ENCODE measurements at regions not wholly inside any gene's neighbourhood (a gene's known extent, or its start where the extent isn't known, plus 50 kb on each side); places are given as distances from the start of the nearest gene placed in this dataset.
"Not testable (repeated sequence)": the region's sequence is repeated elsewhere in the genome, so short reads cannot be mapped to it uniquely, and the experiment has no call there.

GRCh38 chr10:28875549-28876081 lies 198.3 kb downstream of the BAMBI start:
- Mint-ChIP-seq H3K9me3 (no peaks in the 10 kb centered on the region), H3K36me3 (ENCODE audit: low read depth) (no peaks in the 10 kb centered on the region), H3K27ac (no peak overlapping the region), H3K4me1 (ENCODE audit: low read depth) (peaks cover 6% of the 10 kb centered on the region), H3K4me3 (no peak overlapping the region), H3K27me3 (peaks cover 4% of the 10 kb centered on the region)
- intact Hi-C loops (cut with micrococcal nuclease), result no loop called here

- Mint-ChIP-seq H3K4me3 (no peak overlapping the region), H3K27me3 (peaks cover 6% of the 10 kb centered on the region), H3K9me3 (no peaks in the 10 kb centered on the region), H3K4me1 (ENCODE audit: low read depth) (no peaks in the 10 kb centered on the region), H3K36me3 (ENCODE audit: low read depth) (no peaks in the 10 kb centered on the region), H3K27ac (no peak overlapping the region)
- intact Hi-C loops (cut with micrococcal nuclease), result no loop called here
Measured at GRCh38 chr10:28878236-28878970, 201.1 kb downstream of the BAMBI start.

- Mint-ChIP-seq H3K36me3 (ENCODE audit: low read depth) (no peaks in the 10 kb centered on the region), H3K27ac (no peak overlapping the region), H3K9me3 (no peaks in the 10 kb centered on the region), H3K27me3 (peaks cover 6% of the 10 kb centered on the region), H3K4me1 (ENCODE audit: low read depth) (no peaks in the 10 kb centered on the region), H3K4me3 (no peak overlapping the region)
- intact Hi-C loops (cut with micrococcal nuclease), result no loop called here
Measured at GRCh38 chr10:28879246-28879645, 201.9 kb downstream of the BAMBI start.

- peaks cover 6% of the 10 kb centered on the region for H3K27me3 Mint-ChIP-seq
- H3K4me3 Mint-ChIP-seq, result no peak overlapping the region
- H3K9me3 Mint-ChIP-seq, result no peaks in the 10 kb centered on the region
- no peak overlapping the region for H3K27ac Mint-ChIP-seq
- intact Hi-C loops (cut with micrococcal nuclease), result no loop called here
- H3K36me3 Mint-ChIP-seq (ENCODE audit: low read depth), result no peaks in the 10 kb centered on the region
- no peaks in the 10 kb centered on the region for H3K4me1 Mint-ChIP-seq (ENCODE audit: low read depth)
Measured at GRCh38 chr10:28879875-28880682, 202.8 kb downstream of the BAMBI start.

- H3K27me3 Mint-ChIP-seq, result peaks cover 6% of the 10 kb centered on the region
- H3K27ac Mint-ChIP-seq, result no peak overlapping the region
- H3K9me3 Mint-ChIP-seq, result no peaks in the 10 kb centered on the region
- intact Hi-C loops (cut with micrococcal nuclease), result no loop called here
- no peaks in the 10 kb centered on the region for H3K4me1 Mint-ChIP-seq (ENCODE audit: low read depth)
- no peak overlapping the region for H3K4me3 Mint-ChIP-seq
- no peaks in the 10 kb centered on the region for H3K36me3 Mint-ChIP-seq (ENCODE audit: low read depth)
Measured at GRCh38 chr10:28880683-28880950, 203.3 kb downstream of the BAMBI start.

- H3K27me3 Mint-ChIP-seq, result peaks cover 6% of the 10 kb centered on the region
- no peaks in the 10 kb centered on the region for H3K9me3 Mint-ChIP-seq
- H3K4me1 Mint-ChIP-seq (ENCODE audit: low read depth), result no peaks in the 10 kb centered on the region
- H3K27ac Mint-ChIP-seq, result no peak overlapping the region
- no peaks in the 10 kb centered on the region for H3K36me3 Mint-ChIP-seq (ENCODE audit: low read depth)
- intact Hi-C loops (cut with micrococcal nuclease), result no loop called here
- no peak overlapping the region for H3K4me3 Mint-ChIP-seq
Measured at GRCh38 chr10:28881171-28881882, 204.0 kb downstream of the BAMBI start.

GRCh38 chr10:28883741-28884423 lies 206.6 kb downstream of the BAMBI start:
- no peak overlapping the region for H3K27ac Mint-ChIP-seq
- H3K9me3 Mint-ChIP-seq, result no peaks in the 10 kb centered on the region
- H3K27me3 Mint-ChIP-seq, result peaks cover 4% of the 10 kb centered on the region
- intact Hi-C loops (cut with micrococcal nuclease), result no loop called here
- no peaks in the 10 kb centered on the region for H3K4me1 Mint-ChIP-seq (ENCODE audit: low read depth)
- H3K36me3 Mint-ChIP-seq (ENCODE audit: low read depth), result no peaks in the 10 kb centered on the region
- H3K4me3 Mint-ChIP-seq, result no peak overlapping the region

GRCh38 chr10:28890121-28890950 lies 213.0 kb downstream of the BAMBI start:
- intact Hi-C loops (cut with micrococcal nuclease), result no loop called here
- H3K27ac Mint-ChIP-seq, result no peak overlapping the region

GRCh38 chr10:28891058-28891713 lies 213.9 kb downstream of the BAMBI start:
- intact Hi-C loops (cut with micrococcal nuclease), result no loop called here
- H3K36me3 Mint-ChIP-seq (ENCODE audit: low read depth), result no peaks in the 10 kb centered on the region
- H3K27ac Mint-ChIP-seq, result no peak overlapping the region
- H3K4me3 Mint-ChIP-seq, result no peak overlapping the region
- no peaks in the 10 kb centered on the region for H3K9me3 Mint-ChIP-seq
- H3K27me3 Mint-ChIP-seq, result no peaks in the 10 kb centered on the region
- H3K4me1 Mint-ChIP-seq (ENCODE audit: low read depth), result no peaks in the 10 kb centered on the region

More at GRCh38 chr10:28890121-28890950, 213.0 kb downstream of the BAMBI start:
- no peak overlapping the region for H3K4me3 Mint-ChIP-seq
- H3K4me1 Mint-ChIP-seq (ENCODE audit: low read depth), result no peaks in the 10 kb centered on the region
- no peaks in the 10 kb centered on the region for H3K36me3 Mint-ChIP-seq (ENCODE audit: low read depth)
- no peaks in the 10 kb centered on the region for H3K9me3 Mint-ChIP-seq
- H3K27me3 Mint-ChIP-seq, result no peaks in the 10 kb centered on the region

- H3K9me3 Mint-ChIP-seq, result no peaks in the 10 kb centered on the region
- no peak overlapping the region for H3K27ac Mint-ChIP-seq
- H3K36me3 Mint-ChIP-seq (ENCODE audit: low read depth), result no peaks in the 10 kb centered on the region
- no peak overlapping the region for H3K4me3 Mint-ChIP-seq
- H3K4me1 Mint-ChIP-seq (ENCODE audit: low read depth), result no peaks in the 10 kb centered on the region
- intact Hi-C loops (cut with micrococcal nuclease), result no loop called here
- H3K27me3 Mint-ChIP-seq, result no peaks in the 10 kb centered on the region
Measured at GRCh38 chr10:28892818-28893547, 215.7 kb downstream of the BAMBI start.

GRCh38 chr10:28894146-28894545 lies 216.8 kb downstream of the BAMBI start:
- H3K27me3 Mint-ChIP-seq, result no peaks in the 10 kb centered on the region
- H3K4me1 Mint-ChIP-seq (ENCODE audit: low read depth), result no peaks in the 10 kb centered on the region
- H3K36me3 Mint-ChIP-seq (ENCODE audit: low read depth), result no peaks in the 10 kb centered on the region
- no peak overlapping the region for H3K27ac Mint-ChIP-seq
- intact Hi-C loops (cut with micrococcal nuclease), result no loop called here
- no peak overlapping the region for H3K4me3 Mint-ChIP-seq
- H3K9me3 Mint-ChIP-seq, result no peaks in the 10 kb centered on the region

- H3K27me3 Mint-ChIP-seq; H3K36me3 Mint-ChIP-seq (ENCODE audit: low read depth); H3K27ac Mint-ChIP-seq; H3K9me3 Mint-ChIP-seq; intact Hi-C loops (cut with micrococcal nuclease); H3K4me3 Mint-ChIP-seq; H3K4me1 Mint-ChIP-seq (ENCODE audit: low read depth): not testable (repeated sequence)
Measured at GRCh38 chr10:28895671-28896070, 218.3 kb downstream of the BAMBI start.
